ENCODE measurements at regions not wholly inside any gene's neighbourhood (a gene's known extent, or its start where the extent isn't known, plus 50 kb on each side); places are given as distances from the start of the nearest gene placed in this dataset.

DNA sequence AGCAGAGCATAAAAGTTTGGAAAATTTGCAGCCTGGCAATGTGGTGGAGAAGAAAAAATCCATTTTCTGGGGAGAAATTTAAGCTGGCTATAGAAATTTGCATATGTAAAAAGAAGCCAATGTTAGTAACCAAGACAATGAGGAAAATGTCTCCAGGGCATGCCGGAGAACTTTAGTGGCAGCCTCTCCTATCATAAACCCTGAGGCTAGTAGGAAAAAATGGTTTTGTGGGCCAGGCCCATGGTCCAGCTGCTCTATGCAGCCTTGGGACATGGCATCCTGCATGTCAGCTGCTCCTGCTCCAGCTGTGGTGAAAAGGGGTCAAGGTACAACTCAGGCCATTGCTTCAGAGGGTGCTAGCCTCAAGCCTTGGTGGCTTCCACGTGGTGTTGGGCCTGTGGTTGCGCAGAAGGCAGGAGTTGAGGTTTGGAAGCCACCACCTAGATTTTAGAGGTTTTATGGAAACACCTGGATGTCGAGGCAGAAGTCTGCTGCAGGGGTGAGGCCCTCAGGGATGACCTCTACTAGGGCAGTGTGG is 101.8 kb upstream of the SYNCRIP start:
- Histone ChIP-seq H3K27ac (ENCODE audit: insufficient read depth, low read length) (no peak overlapping the region), H3K9ac (ENCODE audit: insufficient read depth, low read length) (no peak overlapping the region), H3K9me3 (ENCODE audit: control insufficient read depth, insufficient read depth, low read depth, low read length) (no peaks in the 10 kb centered on the region), H4K20me1 (ENCODE audit: control insufficient read depth, extremely low read depth, insufficient read depth, low read length) (no peaks in the 10 kb centered on the region), H3K27me3 (ENCODE audit: control insufficient read depth, insufficient read depth, low read length) (no peaks in the 10 kb centered on the region), H2AFZ (ENCODE audit: low read length) (no peak overlapping the region), H3K4me1 (ENCODE audit: control insufficient read depth, extremely low read depth, insufficient read depth, low read length) (no peaks in the 10 kb centered on the region), H3K79me2 (ENCODE audit: control insufficient read depth, insufficient read depth, low read length) (no peaks in the 10 kb centered on the region), H3K4me2 (ENCODE audit: extremely low read depth, insufficient read depth, low read length) (no peak overlapping the region), H3K4me3 (replicated peaks in 1 of 4; ENCODE audit: control extremely low read depth in 1 of 4, insufficient read depth in 1 of 4, low read depth in 3 of 4, low read length in 4 of 4) (no peak overlapping the region), H3K36me3 (ENCODE audit: control insufficient read depth, insufficient read depth, low read length) (no peaks in the 10 kb centered on the region)
- no peak for TF ChIP-seq EZH2 (IDR thresholded peaks at IDR 0.05; ENCODE audit: low read length, missing control alignments)
- TF ChIP-seq, protein P1, sequence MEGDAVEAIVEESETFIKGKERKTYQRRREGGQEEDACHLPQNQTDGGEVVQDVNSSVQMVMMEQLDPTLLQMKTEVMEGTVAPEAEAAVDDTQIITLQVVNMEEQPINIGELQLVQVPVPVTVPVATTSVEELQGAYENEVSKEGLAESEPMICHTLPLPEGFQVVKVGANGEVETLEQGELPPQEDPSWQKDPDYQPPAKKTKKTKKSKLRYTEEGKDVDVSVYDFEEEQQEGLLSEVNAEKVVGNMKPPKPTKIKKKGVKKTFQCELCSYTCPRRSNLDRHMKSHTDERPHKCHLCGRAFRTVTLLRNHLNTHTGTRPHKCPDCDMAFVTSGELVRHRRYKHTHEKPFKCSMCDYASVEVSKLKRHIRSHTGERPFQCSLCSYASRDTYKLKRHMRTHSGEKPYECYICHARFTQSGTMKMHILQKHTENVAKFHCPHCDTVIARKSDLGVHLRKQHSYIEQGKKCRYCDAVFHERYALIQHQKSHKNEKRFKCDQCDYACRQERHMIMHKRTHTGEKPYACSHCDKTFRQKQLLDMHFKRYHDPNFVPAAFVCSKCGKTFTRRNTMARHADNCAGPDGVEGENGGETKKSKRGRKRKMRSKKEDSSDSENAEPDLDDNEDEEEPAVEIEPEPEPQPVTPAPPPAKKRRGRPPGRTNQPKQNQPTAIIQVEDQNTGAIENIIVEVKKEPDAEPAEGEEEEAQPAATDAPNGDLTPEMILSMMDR (conservative IDR thresholded peaks at IDR 0.05 in 1 of 2, IDR thresholded peaks at IDR 0.05 in 1 of 2; ENCODE audit: low read depth in 1 of 2, low read length in 2 of 2) = no peak
- DNase-seq (ENCODE audit: low read depth in 2 of 2) = no peak

DNA sequence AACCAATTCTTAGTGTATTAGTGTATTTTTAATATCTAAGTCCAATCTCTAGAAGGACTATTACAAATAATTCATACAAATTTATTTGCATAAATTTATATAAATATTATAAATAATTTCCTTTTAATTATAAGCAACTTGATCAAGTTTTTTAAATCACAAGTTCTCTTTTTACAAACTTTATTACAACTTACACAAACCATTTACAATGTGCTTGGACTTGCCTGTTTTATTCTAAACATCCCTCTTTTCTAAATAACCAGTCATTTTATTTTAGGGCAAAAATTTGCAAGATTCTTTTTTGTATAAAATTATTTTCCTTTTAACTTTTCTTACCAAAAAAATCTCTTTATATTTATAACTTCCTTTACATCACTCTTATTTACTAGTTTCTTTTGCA is 83.5 kb upstream of the SYNCRIP start:
- Histone ChIP-seq H3K4me2 (ENCODE audit: extremely low read depth, insufficient read depth, low read length) (no peak overlapping the region), H3K36me3 (ENCODE audit: control insufficient read depth, insufficient read depth, low read length) (no peaks in the 10 kb centered on the region), H3K4me3 (replicated peaks in 1 of 4; ENCODE audit: control extremely low read depth in 1 of 4, insufficient read depth in 1 of 4, low read depth in 3 of 4, low read length in 4 of 4) (no peak overlapping the region), H4K20me1 (ENCODE audit: control insufficient read depth, extremely low read depth, insufficient read depth, low read length) (no peaks in the 10 kb centered on the region), H3K79me2 (ENCODE audit: control insufficient read depth, insufficient read depth, low read length) (no peaks in the 10 kb centered on the region), H3K9me3 (ENCODE audit: control insufficient read depth, insufficient read depth, low read depth, low read length) (no peaks in the 10 kb centered on the region), H3K27me3 (ENCODE audit: control insufficient read depth, insufficient read depth, low read length) (no peaks in the 10 kb centered on the region), H3K27ac (ENCODE audit: insufficient read depth, low read length) (no peak overlapping the region), H3K9ac (ENCODE audit: insufficient read depth, low read length) (no peak overlapping the region), H3K4me1 (ENCODE audit: control insufficient read depth, extremely low read depth, insufficient read depth, low read length) (no peaks in the 10 kb centered on the region), H2AFZ (ENCODE audit: low read length) (no peak overlapping the region)
- peak in 1 of 2 donors; percentile 7 for DNase-seq (ENCODE audit: low read depth in 2 of 2)
- no peak for TF ChIP-seq EZH2 (IDR thresholded peaks at IDR 0.05; ENCODE audit: low read length, missing control alignments)

DNA sequence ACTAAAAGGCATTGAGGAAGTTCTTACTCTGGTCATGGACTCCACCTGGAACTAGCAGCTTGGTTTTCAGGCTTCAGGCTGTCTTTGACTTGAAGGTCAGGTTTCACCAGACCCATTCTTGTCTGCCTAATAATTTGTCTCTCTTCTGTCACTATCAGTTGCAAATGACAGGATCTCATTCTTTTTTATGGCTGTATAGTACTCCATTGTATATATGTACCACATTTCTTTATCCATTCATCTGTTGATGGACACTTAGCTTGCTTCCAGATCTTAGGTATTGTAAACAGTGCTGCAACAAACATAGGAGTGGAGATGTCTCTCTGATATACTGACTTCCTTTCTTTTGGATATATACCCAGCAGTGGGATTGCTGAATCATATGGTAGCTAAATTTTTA is 73.1 kb upstream of the SYNCRIP start:
- Histone ChIP-seq H3K27me3 (ENCODE audit: control insufficient read depth, insufficient read depth, low read length) (no peaks in the 10 kb centered on the region), H3K9ac (ENCODE audit: insufficient read depth, low read length) (no peak overlapping the region), H3K4me1 (ENCODE audit: control insufficient read depth, extremely low read depth, insufficient read depth, low read length) (no peaks in the 10 kb centered on the region), H3K9me3 (ENCODE audit: control insufficient read depth, insufficient read depth, low read depth, low read length) (no peaks in the 10 kb centered on the region), H3K4me2 (ENCODE audit: extremely low read depth, insufficient read depth, low read length) (no peak overlapping the region), H2AFZ (ENCODE audit: low read length) (no peak overlapping the region), H3K27ac (ENCODE audit: insufficient read depth, low read length) (no peak overlapping the region), H3K79me2 (ENCODE audit: control insufficient read depth, insufficient read depth, low read length) (no peaks in the 10 kb centered on the region), H3K36me3 (ENCODE audit: control insufficient read depth, insufficient read depth, low read length) (no peaks in the 10 kb centered on the region), H4K20me1 (ENCODE audit: control insufficient read depth, extremely low read depth, insufficient read depth, low read length) (no peaks in the 10 kb centered on the region), H3K4me3 (replicated peaks in 1 of 4; ENCODE audit: control extremely low read depth in 1 of 4, insufficient read depth in 1 of 4, low read depth in 3 of 4, low read length in 4 of 4) (no peak overlapping the region)
- no peak for DNase-seq (ENCODE audit: low read depth in 2 of 2)
- TF ChIP-seq, protein P1 (conservative IDR thresholded peaks at IDR 0.05 in 1 of 2, IDR thresholded peaks at IDR 0.05 in 1 of 2; ENCODE audit: low read depth in 1 of 2, low read length in 2 of 2) = no peak
- no peak for TF ChIP-seq EZH2 (IDR thresholded peaks at IDR 0.05; ENCODE audit: low read length, missing control alignments)

Data from fibroblast of lung (primary cell).